ENCODE measurements at regions not wholly inside any gene's neighbourhood (a gene's known extent, or its start where the extent isn't known, plus 50 kb on each side); places are given as distances from the start of the nearest gene placed in this dataset.

DNA sequence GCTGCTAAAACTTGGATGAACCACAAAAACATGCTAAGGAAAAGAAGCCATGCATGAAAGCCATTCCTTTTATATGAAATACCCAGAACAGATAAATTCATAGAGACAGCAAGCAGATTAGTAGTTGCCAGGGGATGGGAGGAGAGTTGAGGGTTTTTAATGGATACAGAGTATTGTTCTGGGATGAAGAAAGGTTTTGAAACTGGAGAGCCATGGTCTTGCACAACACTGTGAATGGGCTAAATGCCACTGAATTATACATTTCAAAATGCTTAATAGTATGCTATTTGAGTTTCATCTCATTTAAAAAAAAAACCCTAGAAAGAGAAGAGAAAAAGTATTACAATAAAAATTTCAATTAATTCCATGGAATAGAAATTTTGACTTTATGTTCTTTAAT lies 154.3 kb downstream of the GNAT3 start (continued):
- TF ChIP-seq ZNF462 (CRISPR knock-in tag; IDR thresholded peaks at IDR 0.05) (no peak), JUNB (IDR thresholded peaks at IDR 0.05; ENCODE audit: unreplicated experiment) (no peak), ZNF114 (CRISPR knock-in tag; IDR thresholded peaks at IDR 0.05) (no peak)

DNA sequence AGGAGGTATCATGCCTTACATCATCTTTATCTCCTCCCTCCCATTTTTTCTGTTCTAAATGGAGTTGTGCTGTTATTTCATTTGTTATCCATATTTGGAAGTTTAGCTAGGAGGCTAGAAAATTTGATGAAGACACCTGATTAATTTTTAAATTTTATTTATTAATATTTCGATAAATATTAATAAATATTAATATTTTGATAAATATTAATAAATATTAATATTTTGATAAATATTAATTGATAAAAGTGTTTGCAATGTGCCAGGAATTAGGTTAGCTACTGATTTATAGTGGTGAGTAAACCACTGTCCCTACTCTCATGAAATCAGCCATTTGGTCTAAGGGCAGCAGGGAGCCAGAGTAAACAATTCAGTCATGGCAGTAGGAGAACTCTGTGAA lies 161.4 kb downstream of the GNAT3 start:
- Histone ChIP-seq H3K27me3 (ENCODE audit: insufficient read depth) (no peaks in the 10 kb centered on the region), H4K20me1 (replicated peaks; ENCODE audit: insufficient read depth) (no peaks in the 10 kb centered on the region), H3K79me2 (replicated peaks; ENCODE audit: insufficient read depth) (no peaks in the 10 kb centered on the region), H3K9me2 (ENCODE audit: insufficient read depth) (no peaks in the 10 kb centered on the region), H2AFZ (no peak overlapping the region), H3K36me3 (ENCODE audit: insufficient read depth) (no peaks in the 10 kb centered on the region), H3K4me1 (ENCODE audit: insufficient read depth) (no peaks in the 10 kb centered on the region), H3F3A (replicated peaks; ENCODE audit: low read depth) (no peaks in the 10 kb centered on the region), H3K4me3 (no peak overlapping the region), H3K27ac (ENCODE audit: low read depth) (no peak overlapping the region), H3K4me2 (no peak overlapping the region)
- DNase-seq (ENCODE audit: low spot score) (no peak), ATAC-seq (no peak)
- Mint-ChIP-seq H3K9me3 (no peaks in the 10 kb centered on the region), H3K27ac (no peak overlapping the region), H3K4me1 (no peaks in the 10 kb centered on the region), H3K27me3 (ENCODE audit: insufficient read depth, low read depth, poor library complexity) (peaks cover 3% of the 10 kb centered on the region), H3K4me3 (no peak overlapping the region), H3K36me3 (ENCODE audit: low read depth) (no peaks in the 10 kb centered on the region)
- TF ChIP-seq EZH2 (IDR thresholded peaks at IDR 0.05; ENCODE audit: low read depth, unreplicated experiment) (no peak), JUNB (IDR thresholded peaks at IDR 0.05; ENCODE audit: unreplicated experiment) (no peak), POLR2AphosphoS5 (IDR thresholded peaks at IDR 0.05; ENCODE audit: low read depth) (no peak)
- TF ChIP-seq, protein P1, sequence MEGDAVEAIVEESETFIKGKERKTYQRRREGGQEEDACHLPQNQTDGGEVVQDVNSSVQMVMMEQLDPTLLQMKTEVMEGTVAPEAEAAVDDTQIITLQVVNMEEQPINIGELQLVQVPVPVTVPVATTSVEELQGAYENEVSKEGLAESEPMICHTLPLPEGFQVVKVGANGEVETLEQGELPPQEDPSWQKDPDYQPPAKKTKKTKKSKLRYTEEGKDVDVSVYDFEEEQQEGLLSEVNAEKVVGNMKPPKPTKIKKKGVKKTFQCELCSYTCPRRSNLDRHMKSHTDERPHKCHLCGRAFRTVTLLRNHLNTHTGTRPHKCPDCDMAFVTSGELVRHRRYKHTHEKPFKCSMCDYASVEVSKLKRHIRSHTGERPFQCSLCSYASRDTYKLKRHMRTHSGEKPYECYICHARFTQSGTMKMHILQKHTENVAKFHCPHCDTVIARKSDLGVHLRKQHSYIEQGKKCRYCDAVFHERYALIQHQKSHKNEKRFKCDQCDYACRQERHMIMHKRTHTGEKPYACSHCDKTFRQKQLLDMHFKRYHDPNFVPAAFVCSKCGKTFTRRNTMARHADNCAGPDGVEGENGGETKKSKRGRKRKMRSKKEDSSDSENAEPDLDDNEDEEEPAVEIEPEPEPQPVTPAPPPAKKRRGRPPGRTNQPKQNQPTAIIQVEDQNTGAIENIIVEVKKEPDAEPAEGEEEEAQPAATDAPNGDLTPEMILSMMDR (conservative IDR thresholded peaks at IDR 0.05; ENCODE audit: low read depth in 2 of 2), result no peak
- TF ChIP-seq, protein P2, sequence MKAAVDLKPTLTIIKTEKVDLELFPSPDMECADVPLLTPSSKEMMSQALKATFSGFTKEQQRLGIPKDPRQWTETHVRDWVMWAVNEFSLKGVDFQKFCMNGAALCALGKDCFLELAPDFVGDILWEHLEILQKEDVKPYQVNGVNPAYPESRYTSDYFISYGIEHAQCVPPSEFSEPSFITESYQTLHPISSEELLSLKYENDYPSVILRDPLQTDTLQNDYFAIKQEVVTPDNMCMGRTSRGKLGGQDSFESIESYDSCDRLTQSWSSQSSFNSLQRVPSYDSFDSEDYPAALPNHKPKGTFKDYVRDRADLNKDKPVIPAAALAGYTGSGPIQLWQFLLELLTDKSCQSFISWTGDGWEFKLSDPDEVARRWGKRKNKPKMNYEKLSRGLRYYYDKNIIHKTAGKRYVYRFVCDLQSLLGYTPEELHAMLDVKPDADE (IDR thresholded peaks at IDR 0.05), result no peak

Measured in GM23338 (cell line).